ENCODE measurements at regions not wholly inside any gene's neighbourhood (a gene's known extent, or its start where the extent isn't known, plus 50 kb on each side); places are given as distances from the start of the nearest gene placed in this dataset.

DNA sequence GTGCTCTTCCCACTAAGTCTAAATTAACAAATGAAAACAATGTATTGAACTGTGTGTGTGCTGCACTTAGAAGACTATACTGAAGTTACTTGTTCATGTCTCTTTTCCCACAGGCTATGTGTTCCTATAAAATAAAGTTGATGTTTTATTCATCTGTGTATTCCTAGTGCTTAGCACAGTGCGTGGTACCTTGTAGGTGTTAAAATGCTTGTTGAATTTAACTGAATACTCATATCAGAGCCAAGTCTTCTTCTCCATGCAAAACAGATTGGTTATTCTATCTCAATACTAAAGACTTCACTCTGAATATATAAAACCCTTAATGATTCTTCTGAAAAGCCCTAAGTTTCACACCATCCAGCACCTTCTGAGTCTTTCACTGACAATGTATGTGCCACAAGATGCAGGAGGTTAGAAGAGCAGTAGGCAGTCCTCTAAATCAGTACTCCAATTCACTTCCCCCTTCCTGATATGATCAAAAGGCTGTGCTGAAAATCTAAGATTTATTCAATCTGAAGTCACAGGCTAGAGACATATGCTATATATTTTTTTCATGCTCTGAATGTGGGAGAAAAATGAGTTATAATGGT lies 231.7 kb upstream of the CCDC150 start:
- TF ChIP-seq, protein P1, sequence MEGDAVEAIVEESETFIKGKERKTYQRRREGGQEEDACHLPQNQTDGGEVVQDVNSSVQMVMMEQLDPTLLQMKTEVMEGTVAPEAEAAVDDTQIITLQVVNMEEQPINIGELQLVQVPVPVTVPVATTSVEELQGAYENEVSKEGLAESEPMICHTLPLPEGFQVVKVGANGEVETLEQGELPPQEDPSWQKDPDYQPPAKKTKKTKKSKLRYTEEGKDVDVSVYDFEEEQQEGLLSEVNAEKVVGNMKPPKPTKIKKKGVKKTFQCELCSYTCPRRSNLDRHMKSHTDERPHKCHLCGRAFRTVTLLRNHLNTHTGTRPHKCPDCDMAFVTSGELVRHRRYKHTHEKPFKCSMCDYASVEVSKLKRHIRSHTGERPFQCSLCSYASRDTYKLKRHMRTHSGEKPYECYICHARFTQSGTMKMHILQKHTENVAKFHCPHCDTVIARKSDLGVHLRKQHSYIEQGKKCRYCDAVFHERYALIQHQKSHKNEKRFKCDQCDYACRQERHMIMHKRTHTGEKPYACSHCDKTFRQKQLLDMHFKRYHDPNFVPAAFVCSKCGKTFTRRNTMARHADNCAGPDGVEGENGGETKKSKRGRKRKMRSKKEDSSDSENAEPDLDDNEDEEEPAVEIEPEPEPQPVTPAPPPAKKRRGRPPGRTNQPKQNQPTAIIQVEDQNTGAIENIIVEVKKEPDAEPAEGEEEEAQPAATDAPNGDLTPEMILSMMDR (conservative IDR thresholded peaks at IDR 0.05; ENCODE audit: low read depth, low read length) = no peak
- no peak overlapping the region for H3K4me3 ChIP-seq (ENCODE audit: low read depth, low read length)
- no peak for DNase-seq (ENCODE audit: low read depth)

DNA sequence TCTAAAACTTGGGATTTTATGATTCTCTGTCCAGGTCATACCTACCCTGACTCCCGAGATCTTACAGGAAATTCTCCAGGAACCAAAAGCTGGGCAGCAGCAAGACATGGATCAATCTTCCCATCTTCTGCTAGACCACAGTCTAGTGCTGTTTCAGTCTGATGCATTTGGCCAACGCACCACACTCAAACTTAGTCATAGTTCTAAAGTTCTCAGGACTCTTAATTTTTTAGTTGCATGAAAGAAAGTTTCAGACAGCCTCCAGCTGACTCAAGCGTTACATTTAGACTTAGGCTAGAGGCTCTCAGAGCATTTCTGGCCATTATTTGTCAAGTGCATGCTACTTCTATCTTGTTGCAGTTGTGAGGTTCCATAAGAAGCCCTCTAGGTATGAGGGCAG lies 230.1 kb upstream of the CCDC150 start:
- DNase-seq (ENCODE audit: low read depth) = no peak
- TF ChIP-seq, protein P1 (conservative IDR thresholded peaks at IDR 0.05; ENCODE audit: low read depth, low read length) = no peak
- H3K4me3 ChIP-seq (ENCODE audit: low read depth, low read length) = no peak overlapping the region

DNA sequence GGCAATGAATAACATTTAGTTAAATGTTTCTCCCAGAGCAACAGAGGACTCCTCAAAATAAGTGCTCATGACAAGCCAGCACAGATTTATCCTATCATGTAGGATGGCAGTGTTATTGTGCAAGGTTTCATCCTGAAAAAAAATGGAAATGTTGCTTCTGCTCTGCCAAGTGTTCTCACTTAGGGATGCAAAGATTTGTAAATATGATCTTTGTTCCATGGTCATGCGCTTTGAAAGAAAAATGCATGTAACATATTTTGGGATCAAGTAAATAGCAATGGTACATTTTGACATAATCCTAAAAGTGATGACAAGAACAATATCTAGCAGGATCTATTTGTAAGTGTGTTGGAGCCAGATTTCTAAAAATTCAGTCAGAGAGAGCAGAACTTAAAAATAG lies 229.5 kb upstream of the CCDC150 start:
- DNase-seq (ENCODE audit: low read depth) = no peak
- TF ChIP-seq, protein P1 (conservative IDR thresholded peaks at IDR 0.05; ENCODE audit: low read depth, low read length) = no peak
- H3K4me3 ChIP-seq (ENCODE audit: low read depth, low read length) = no peak overlapping the region

DNA sequence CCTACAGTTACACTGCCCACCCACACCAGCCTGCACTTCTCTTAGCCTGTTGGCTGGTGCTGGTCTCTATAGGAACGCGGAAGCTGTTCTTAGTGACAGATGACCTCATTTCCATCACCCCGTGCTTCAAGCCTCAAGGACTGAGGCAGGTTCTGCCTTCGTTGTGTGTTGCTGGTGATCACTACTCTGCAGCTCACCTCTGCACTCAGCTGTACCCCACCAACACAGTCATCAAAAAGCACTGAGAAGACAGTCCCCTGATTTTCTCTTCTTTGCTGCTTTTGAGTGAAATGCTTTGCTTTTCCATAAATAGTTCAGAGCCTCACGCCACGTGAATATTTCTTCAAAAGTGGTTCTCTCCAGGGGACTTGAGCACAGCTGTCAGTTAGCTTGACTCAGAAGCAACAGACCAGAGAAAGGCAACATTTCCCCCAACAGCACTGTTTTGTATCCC lies 225.7 kb upstream of the CCDC150 start:
- TF ChIP-seq, protein P1 (conservative IDR thresholded peaks at IDR 0.05; ENCODE audit: low read depth, low read length) = no peak
- no peak for DNase-seq (ENCODE audit: low read depth)

DNA sequence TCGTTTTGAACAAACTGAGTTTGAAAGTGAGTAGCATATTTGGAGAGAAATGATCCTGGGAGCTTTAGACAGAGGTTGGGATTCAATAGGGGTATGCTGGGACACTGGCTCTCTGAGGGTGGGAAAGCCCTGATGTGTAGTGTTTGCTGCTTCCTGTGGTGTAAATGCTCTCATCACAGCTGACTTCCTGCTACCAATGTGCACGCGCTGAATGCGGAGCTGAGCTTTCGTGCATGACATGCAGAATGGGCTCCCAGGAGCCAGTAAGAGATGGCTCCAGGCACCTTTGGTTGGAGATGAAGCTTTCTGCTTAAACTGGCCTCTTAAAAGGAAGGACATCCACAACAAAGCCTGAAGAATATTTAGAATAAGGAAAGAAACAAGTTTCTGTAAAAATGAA lies 224.1 kb upstream of the CCDC150 start:
- DNase-seq (ENCODE audit: low read depth) = no peak
- TF ChIP-seq, protein P1 (conservative IDR thresholded peaks at IDR 0.05; ENCODE audit: low read depth, low read length) = no peak
- H3K4me3 ChIP-seq (ENCODE audit: low read depth, low read length) = no peak overlapping the region

More for the DNA sequence above, 225.7 kb upstream of the CCDC150 start:
- no peak overlapping the region for H3K4me3 ChIP-seq (ENCODE audit: low read depth, low read length)

DNA sequence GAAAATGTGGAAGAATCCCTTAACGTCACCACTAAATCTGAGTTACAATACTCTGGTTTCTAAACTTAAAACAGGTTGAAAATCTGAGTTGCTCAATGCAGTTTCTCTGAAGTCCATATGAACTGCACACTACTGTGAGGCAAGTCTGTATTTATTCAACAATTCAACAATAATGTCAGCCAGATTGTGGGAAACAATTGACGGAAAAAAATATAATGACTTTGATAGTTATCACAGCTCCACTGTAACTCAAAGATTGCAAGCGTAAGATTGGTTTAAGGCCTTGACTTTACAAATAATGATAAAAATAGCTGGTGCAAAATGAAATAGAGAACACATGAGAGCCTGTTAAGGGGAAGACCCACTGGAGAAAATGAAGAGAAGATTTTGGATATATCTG lies 219.4 kb upstream of the CCDC150 start:
- H3K4me3 ChIP-seq (ENCODE audit: low read depth, low read length) = no peak overlapping the region
- DNase-seq (ENCODE audit: low read depth) = no peak
- TF ChIP-seq, protein P1 (conservative IDR thresholded peaks at IDR 0.05; ENCODE audit: low read depth, low read length) = no peak

DNA sequence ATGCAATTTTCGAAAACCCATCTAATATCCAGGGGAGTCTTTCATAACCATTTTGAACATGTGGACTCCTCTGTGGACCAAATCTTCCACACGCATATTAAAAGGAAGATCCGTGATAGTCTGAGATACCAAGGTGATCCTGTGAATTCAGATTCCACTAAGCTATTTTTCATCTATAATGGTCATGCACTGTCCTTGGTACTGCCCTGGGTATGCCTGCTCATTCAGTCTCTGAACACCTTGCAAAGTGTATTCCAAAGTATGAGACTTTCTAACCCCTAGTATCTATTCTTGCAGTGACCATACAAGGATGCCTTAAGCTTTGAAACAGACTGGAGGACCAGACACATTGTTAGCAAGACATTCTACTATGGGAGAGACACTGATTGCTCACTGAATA lies 217.6 kb upstream of the CCDC150 start:
- no peak for DNase-seq (ENCODE audit: low read depth)
- TF ChIP-seq, protein P1 (conservative IDR thresholded peaks at IDR 0.05; ENCODE audit: low read depth, low read length) = no peak
- no peak overlapping the region for H3K4me3 ChIP-seq (ENCODE audit: low read depth, low read length)

Measured in epithelial cell of proximal tubule (primary cell).